ENCODE measurements at regions not wholly inside any gene's neighbourhood (a gene's known extent, or its start where the extent isn't known, plus 50 kb on each side); places are given as distances from the start of the nearest gene placed in this dataset.
"Not testable (repeated sequence)": the region's sequence is repeated elsewhere in the genome, so short reads cannot be mapped to it uniquely, and the experiment has no call there.

- no peak for DNase-seq
These were observed 399.8 kb downstream of the HTR1B start for GRCh38 chr6:77063494-77063893.

GRCh38 chr6:77055711-77056110 is 407.6 kb downstream of the HTR1B start:
- DNase-seq = no peak

- no peak for DNase-seq
These were observed 422.6 kb downstream of the HTR1B start for GRCh38 chr6:77040568-77041195.

GRCh38 chr6:77038807-77039206 is 424.5 kb downstream of the HTR1B start:
- no peak for DNase-seq

- no peak for DNase-seq
These were observed 425.9 kb downstream of the HTR1B start for GRCh38 chr6:77037439-77037838.

GRCh38 chr6:77036400-77036799 is 426.9 kb downstream of the HTR1B start:
- no peak for DNase-seq

GRCh38 chr6:77034161-77034560 is 429.1 kb downstream of the HTR1B start:
- DNase-seq = no peak

GRCh38 chr6:77030929-77031674 is 432.2 kb downstream of the HTR1B start:
- no peak for DNase-seq

GRCh38 chr6:77026341-77026740 is 436.9 kb downstream of the HTR1B start:
- no peak for DNase-seq

- DNase-seq = no peak
These were observed 437.5 kb downstream of the HTR1B start for GRCh38 chr6:77025736-77026223.

- no peak for DNase-seq
These were observed 441.5 kb downstream of the HTR1B start for GRCh38 chr6:77021778-77022177.

- DNase-seq = no peak
These were observed 442.1 kb downstream of the HTR1B start for GRCh38 chr6:77021232-77021631.

GRCh38 chr6:77019081-77019480 is 444.2 kb downstream of the HTR1B start:
- no peak for DNase-seq

- no peak for DNase-seq
These were observed 445.8 kb downstream of the HTR1B start for GRCh38 chr6:77017537-77017936.

- no peak for DNase-seq
These were observed 447.9 kb downstream of the HTR1B start for GRCh38 chr6:77015350-77015749.

GRCh38 chr6:77011929-77012545 is 451.3 kb downstream of the HTR1B start:
- no peak for DNase-seq

- DNase-seq = no peak
These were observed 452.3 kb downstream of the HTR1B start for GRCh38 chr6:77010931-77011542.

- no peak for DNase-seq
These were observed 470.7 kb downstream of the HTR1B start for GRCh38 chr6:76992553-76992952.

- DNase-seq = no peak
These were observed 478.7 kb downstream of the HTR1B start for GRCh38 chr6:76984572-76984971.

- no peak for DNase-seq
These were observed 480.7 kb downstream of the HTR1B start for GRCh38 chr6:76982476-76983199.

- DNase-seq = no peak
These were observed 490.8 kb downstream of the HTR1B start for GRCh38 chr6:76972474-76972873.

- DNase-seq = not testable (repeated sequence)
These were observed 504.1 kb downstream of the HTR1B start for GRCh38 chr6:76959177-76959576.

All from NCI-H748 treated with DMSO at 0.1 percent for 48 hours (cell line).